CD14-positive monocyte (primary cell): ENCODE measurements at regions not wholly inside any gene's neighbourhood (a gene's known extent, or its start where the extent isn't known, plus 50 kb on each side); places are given as distances from the start of the nearest gene placed in this dataset.

Experiments used
- DNase-seq, 3 donors: peaks; one replicate each; pipeline ENCODE4 v3.0.0-alpha.2; 2011 to 2022
- H2AFZ ChIP-seq: 2 replicates; pipeline ENCODE4 v1.6.0; 2012; ENCODE audit warnings: mild to moderate bottlenecking, low read depth, low read length, inconsistent platforms; ENCODE audit not compliant: insufficient read depth, poor library complexity, severe bottlenecking
- H3K27ac ChIP-seq, 2 donors: 1 replicate in 1 of 2; 2 replicates in 1 of 2; pipeline ENCODE4 v1.5.1; 2012 to 2013; ENCODE audit warnings: low read length in 2 of 2, control low read depth in 1 of 2, inconsistent platforms in 1 of 2, low read depth in 1 of 2, mild to moderate bottlenecking in 1 of 2
- H3K27me3 ChIP-seq, 2 donors: one replicate each; pipeline versions ENCODE4 v1.6.0 to v1.6.1; 2011 to 2013; ENCODE audit warnings: low read length in 2 of 2; ENCODE audit not compliant: control insufficient read depth in 2 of 2, insufficient read depth in 2 of 2
- H3K36me3 ChIP-seq, 2 donors: replicated peaks in 1 of 2; 1 replicate in 1 of 2; 2 replicates in 1 of 2; pipeline versions ENCODE4 v1.5.1 to v1.6.1; 2012 to 2013; ENCODE audit warnings: low read length in 2 of 2, control low read depth in 1 of 2, inconsistent platforms in 1 of 2, mild to moderate bottlenecking in 1 of 2; ENCODE audit not compliant: insufficient read depth in 2 of 2, control insufficient read depth in 1 of 2
- H3K4me1 ChIP-seq, 2 donors: 1 replicate in 1 of 2; 2 replicates in 1 of 2; pipeline versions ENCODE4 v1.5.1 to v1.6.1; 2012 to 2013; ENCODE audit warnings: low read length in 2 of 2, control low read depth in 1 of 2, inconsistent platforms in 1 of 2, mild to moderate bottlenecking in 1 of 2, moderate library complexity in 1 of 2; ENCODE audit not compliant: insufficient read depth in 2 of 2, control insufficient read depth in 1 of 2
- H3K4me2 ChIP-seq: replicated peaks from 2 replicates; pipeline ENCODE3; 2012; ENCODE audit warnings: low read length, moderate library complexity, mild to moderate bottlenecking; ENCODE audit not compliant: poor library complexity, severe bottlenecking; ENCODE audit errors: extremely low read depth
- H3K4me3 ChIP-seq, 3 experiments: fragments of 200-600 bp in 1 of 3; sonication (generic) in 1 of 3; replicated peaks in 1 of 3; 1 replicate in 2 of 3; 2 replicates in 1 of 3; pipeline ENCODE4 v1.5.1; 2011 to 2013; ENCODE audit warnings: low read length in 3 of 3, mild to moderate bottlenecking in 3 of 3, control low read depth in 2 of 3, low read depth in 2 of 3, inconsistent platforms in 1 of 3, moderate library complexity in 1 of 3
- H3K79me2 ChIP-seq: 2 replicates; pipeline ENCODE4 v1.6.0; 2012; ENCODE audit warnings: mild to moderate bottlenecking, control low read depth, inconsistent platforms, low read length, moderate library complexity; ENCODE audit not compliant: insufficient read depth
- H3K9ac ChIP-seq: 2 replicates; pipeline ENCODE4 v1.6.0; 2017; ENCODE audit warnings: low read length, mild to moderate bottlenecking; ENCODE audit not compliant: insufficient read depth, poor library complexity, severe bottlenecking
- H3K9me3 ChIP-seq, 2 donors: replicated peaks in 1 of 2; 1 replicate in 1 of 2; 2 replicates in 1 of 2; pipeline versions ENCODE4 v1.5.1 to v1.6.1; 2012 to 2013; ENCODE audit warnings: low read length in 2 of 2, control low read depth in 1 of 2; ENCODE audit not compliant: control insufficient read depth in 1 of 2, insufficient read depth in 1 of 2
- H4K20me1 ChIP-seq: 2 replicates; pipeline ENCODE4 v1.6.0; 2012; ENCODE audit warnings: mild to moderate bottlenecking, low read length, control low read depth, moderate library complexity; ENCODE audit not compliant: insufficient read depth
- H3K27ac Mint-ChIP-seq, 7 donors: one replicate each; pipeline ENCODE4 v1.8.0; 2020; ENCODE audit warnings: mild to moderate bottlenecking in 7 of 7, mixed read lengths in 7 of 7, moderate library complexity in 6 of 7, inconsistent platforms in 2 of 7
- H3K27me3 Mint-ChIP-seq, 3 donors: one replicate each; pipeline ENCODE4 v1.8.0; 2021 to 2022; ENCODE audit warnings: low read depth in 3 of 3, mild to moderate bottlenecking in 3 of 3, mixed read lengths in 3 of 3, moderate library complexity in 3 of 3, inconsistent platforms in 1 of 3
- H3K36me3 Mint-ChIP-seq, 2 donors: one replicate each; pipeline ENCODE4 v1.8.0; 2020; ENCODE audit warnings: mixed read lengths in 2 of 2, inconsistent platforms in 1 of 2, mild to moderate bottlenecking in 1 of 2
- H3K4me1 Mint-ChIP-seq: one replicate; pipeline ENCODE4 v1.8.0; 2020; ENCODE audit warnings: mild to moderate bottlenecking, mixed read lengths
- H3K4me3 Mint-ChIP-seq, 2 donors: one replicate each; pipeline ENCODE4 v1.8.0; 2020; ENCODE audit warnings: mild to moderate bottlenecking in 2 of 2, mixed read lengths in 2 of 2, moderate library complexity in 1 of 2
- H3K9me3 Mint-ChIP-seq, 7 donors: one replicate each; pipeline ENCODE4 v1.8.0; 2020 to 2022; ENCODE audit warnings: mixed read lengths in 7 of 7, mild to moderate bottlenecking in 6 of 7, moderate library complexity in 6 of 7, inconsistent platforms in 2 of 7
- WGBS: methylation state at CpG from one replicate; pipeline ENCODE4 v1.1.5; 2013; ENCODE audit warnings: missing lambda C conversion rate; ENCODE audit not compliant: insufficient coverage; 5-methylcytosine and 5-hydroxymethylcytosine counted together
- intact Hi-C, 2 donors: fragments of 100-400 bp; cut with micrococcal nuclease; formaldehyde crosslinking; loops; one replicate each; pipeline versions ENCODE4 v1.15.0 to v1.15.1; 2023
- TF ChIP-seq, protein P1 (sequence below): fragments of 200-600 bp; IDR thresholded peaks from one replicate; pipeline ENCODE4 v1.8.0; 2022; ENCODE audit warnings: antibody characterized with exemption, mild to moderate bottlenecking

- under 1% methylated on average over 50 of the region's 58 CpGs for WGBS
- H3K27me3 ChIP-seq: peaks cover 76 to 97% of the 10 kb centered on the region in 2 donors
- peak overlapping the region in 1 of 3 experiments; percentile 73 for H3K4me3 ChIP-seq
Observed at GRCh38 chr3:43995547-43996378, 245.9 kb upstream of the TOPAZ1 start.

More at GRCh38 chr3:43995547-43996378, 245.9 kb upstream of the TOPAZ1 start:
- H3K27ac ChIP-seq: no peak overlapping the region
- peak overlapping the region; percentile 59 to 93 for H3K4me3 Mint-ChIP-seq
- TF ChIP-seq, protein P1, sequence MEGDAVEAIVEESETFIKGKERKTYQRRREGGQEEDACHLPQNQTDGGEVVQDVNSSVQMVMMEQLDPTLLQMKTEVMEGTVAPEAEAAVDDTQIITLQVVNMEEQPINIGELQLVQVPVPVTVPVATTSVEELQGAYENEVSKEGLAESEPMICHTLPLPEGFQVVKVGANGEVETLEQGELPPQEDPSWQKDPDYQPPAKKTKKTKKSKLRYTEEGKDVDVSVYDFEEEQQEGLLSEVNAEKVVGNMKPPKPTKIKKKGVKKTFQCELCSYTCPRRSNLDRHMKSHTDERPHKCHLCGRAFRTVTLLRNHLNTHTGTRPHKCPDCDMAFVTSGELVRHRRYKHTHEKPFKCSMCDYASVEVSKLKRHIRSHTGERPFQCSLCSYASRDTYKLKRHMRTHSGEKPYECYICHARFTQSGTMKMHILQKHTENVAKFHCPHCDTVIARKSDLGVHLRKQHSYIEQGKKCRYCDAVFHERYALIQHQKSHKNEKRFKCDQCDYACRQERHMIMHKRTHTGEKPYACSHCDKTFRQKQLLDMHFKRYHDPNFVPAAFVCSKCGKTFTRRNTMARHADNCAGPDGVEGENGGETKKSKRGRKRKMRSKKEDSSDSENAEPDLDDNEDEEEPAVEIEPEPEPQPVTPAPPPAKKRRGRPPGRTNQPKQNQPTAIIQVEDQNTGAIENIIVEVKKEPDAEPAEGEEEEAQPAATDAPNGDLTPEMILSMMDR: no peak
- H3K9me3 ChIP-seq: peaks cover 4 to 63% of the 10 kb centered on the region in 2 donors
- no peak for DNase-seq
- H3K79me2 ChIP-seq: no peaks in the 10 kb centered on the region
- H2AFZ ChIP-seq: peak overlapping the region; percentile 77
- no peak overlapping the region for H3K27ac Mint-ChIP-seq
- no peaks in the 10 kb centered on the region for H3K36me3 ChIP-seq
- H3K4me1 ChIP-seq: peaks cover 48 to 52% of the 10 kb centered on the region in 2 donors
- H3K4me1 Mint-ChIP-seq: peaks cover 43% of the 10 kb centered on the region
- peaks cover 2 to 55% (median 47%) of the 10 kb centered on the region in 7 donors for H3K9me3 Mint-ChIP-seq
- peak overlapping the region; percentile 82 for H3K4me2 ChIP-seq
- intact Hi-C loops: no loop called here
- no peaks in the 10 kb centered on the region for H4K20me1 ChIP-seq
- peaks cover 82 to 92% (median 91%) of the 10 kb centered on the region in 3 donors for H3K27me3 Mint-ChIP-seq
- peaks cover 14 to 22% of the 10 kb centered on the region in 2 donors for H3K36me3 Mint-ChIP-seq
- no peak overlapping the region for H3K9ac ChIP-seq
